NCI-H446 (cell line): ENCODE measurements at regions not wholly inside any gene's neighbourhood (a gene's known extent, or its start where the extent isn't known, plus 50 kb on each side); places are given as distances from the start of the nearest gene placed in this dataset.
"Not testable (repeated sequence)": the region's sequence is repeated elsewhere in the genome, so short reads cannot be mapped to it uniquely, and the experiment has no call there.

ENCODE experiments used
- DNase-seq, 2 experiments: peaks; one replicate each; lab custom pipeline; 2025; lab: John Stamatoyannopoulos, UW

DNA sequence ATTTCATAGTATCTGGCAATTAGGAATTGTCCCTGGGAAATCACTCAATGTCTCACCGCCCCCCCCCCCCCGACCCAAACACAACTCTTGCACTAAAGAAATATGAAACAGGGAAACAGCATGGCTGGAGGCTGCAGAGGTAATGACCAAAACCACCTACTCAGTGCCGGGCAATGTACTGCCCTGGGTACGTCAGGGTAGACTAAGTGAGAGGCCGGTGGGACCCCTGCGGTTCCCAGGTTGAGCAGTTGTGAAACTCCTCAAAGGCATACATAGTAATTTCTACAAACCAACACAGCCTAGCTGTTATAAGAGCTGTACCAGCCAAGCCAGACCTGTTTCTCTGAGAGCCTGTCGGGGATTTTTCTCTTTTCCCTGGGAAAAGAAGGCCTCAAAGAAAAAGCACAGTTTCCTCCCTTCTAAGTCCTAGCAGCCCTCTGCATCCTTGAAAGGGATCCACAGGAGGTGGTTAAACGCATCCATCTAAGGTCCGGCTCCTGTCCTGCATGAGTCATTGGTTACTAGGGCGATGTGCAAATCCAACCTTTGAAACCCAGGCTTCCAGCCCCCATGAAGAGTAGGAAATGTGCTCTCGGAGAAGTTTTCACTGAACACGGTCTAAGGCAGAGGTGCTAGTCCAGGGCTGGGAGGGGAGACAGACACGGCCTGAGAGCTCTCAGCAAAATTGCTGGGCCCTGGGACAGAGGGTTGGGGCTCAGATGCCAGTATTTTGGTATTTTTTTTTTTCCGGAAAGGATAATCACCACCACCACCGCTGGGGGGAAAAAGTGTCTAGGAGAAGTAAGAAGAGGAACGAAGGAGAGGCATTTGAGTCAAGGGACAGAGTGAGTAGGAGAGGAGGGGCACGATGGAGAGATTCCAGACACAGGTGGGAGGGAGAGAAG is 172.8 kb downstream of the ATP6V0E2 start:
- DNase-seq = not testable (repeated sequence)

DNA sequence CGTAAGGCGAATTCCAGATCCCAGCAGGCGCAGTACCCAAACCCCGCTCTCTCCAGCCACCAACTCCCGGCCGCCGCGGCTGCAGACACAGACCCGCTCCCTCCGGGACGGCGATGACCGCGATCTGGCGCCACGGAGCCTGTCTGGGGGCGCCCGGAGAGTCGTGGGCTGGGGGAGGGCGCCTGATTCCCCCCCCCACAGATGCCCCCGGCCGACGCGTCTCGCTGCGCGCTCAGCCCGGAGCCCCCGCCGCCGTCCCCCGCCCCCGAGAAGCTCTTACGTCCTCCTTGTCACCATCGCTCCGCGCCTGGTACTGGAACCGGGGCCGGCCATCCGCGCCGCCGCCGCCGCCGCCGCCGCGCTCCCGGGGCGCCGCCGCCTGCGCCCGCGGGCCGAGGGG is 173.6 kb downstream of the ATP6V0E2 start:
- DNase-seq = not testable (repeated sequence)

DNA sequence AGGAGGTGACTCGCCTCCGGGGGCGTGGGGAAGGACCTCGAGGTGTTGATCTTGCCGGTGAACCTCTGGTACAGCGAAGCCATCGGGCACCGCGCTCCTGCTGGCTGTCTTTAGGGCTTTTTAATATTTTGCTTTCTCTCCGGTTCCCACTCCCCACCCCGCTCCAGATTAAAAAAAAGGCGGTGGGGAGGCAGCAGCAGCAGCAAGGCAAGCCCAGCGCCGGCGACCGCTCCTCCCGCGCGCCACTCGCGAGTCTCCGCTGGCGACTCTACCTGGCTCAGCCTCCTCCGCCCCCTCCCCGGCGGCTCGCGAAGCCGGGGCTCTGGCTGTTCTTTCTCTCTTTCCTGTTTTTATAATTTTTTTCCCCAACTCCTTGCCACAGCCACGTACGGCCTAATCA is 174.0 kb downstream of the ATP6V0E2 start:
- not testable (repeated sequence) for DNase-seq

DNA sequence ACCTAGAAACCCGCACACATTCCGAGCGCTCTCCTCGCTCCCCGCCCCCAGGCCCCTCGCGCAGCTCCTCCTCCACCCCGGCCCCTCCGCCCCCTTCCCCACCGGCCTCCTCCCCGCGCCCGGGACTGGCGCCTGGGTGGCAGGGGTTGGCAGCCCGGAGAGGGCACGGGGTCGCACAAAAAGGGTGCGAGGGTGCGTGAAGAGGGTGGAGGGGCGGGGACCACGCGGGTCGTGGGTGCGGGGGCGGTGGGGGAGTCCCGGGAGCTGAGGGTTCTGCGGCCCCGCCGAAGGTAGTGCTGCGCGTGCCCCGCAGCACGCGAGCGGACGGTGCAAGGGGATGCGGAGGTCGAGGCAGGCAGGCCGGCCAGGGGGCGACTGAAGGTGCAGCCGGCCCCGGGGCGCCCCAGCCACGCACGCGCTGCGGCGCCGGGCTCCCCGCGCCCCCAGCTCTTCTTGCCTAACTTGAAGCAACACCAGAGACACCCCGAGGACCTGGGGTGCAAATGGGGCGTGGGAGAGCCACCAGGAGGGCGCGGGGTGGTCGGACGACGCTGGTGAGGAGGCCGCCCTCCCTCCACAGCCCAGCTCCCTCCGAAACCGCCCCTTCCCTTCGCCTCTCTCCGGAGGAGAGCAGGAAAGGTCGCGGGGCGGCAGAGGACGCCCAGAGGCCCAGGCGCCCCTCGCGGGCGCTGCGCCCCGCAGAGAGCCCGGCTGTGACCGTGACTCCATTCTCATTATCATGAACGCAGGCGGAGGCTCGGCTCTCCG is 174.7 kb downstream of the ATP6V0E2 start:
- peak in 1 of 2 experiments; percentile 19 for DNase-seq

DNA sequence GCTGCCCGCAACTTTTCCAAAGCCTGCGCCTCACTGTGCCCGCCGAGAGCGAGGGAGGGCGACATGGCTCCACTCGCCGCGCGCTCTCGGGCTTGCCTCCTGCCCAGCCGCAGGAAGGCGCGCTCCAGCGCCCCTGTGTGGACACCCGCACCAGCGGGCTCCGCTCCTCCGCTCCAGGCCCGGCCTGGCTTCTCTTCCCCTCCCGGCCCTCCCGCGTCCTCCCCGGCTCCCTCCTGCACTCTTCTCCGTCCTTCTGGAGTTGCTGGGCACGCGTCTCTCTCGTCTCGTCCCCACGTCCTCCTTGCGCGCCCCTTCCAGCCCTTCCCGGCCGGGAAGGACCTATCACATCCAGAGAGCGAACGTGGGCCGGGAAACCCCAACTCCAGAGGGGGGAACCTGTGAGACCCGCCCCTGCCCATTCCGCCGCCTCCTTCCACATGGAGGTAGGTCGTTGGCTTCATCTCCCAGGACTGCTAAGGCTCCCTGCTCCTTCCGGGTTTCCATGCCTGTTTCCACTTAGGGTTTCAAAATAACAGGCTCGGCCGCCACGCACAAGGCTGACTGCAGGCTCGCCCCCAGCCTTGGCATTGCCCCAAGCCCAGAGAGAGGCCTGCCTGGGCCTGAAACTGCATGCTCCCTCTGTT is 175.4 kb downstream of the ATP6V0E2 start:
- DNase-seq = peak; percentile 58 to 83

DNA sequence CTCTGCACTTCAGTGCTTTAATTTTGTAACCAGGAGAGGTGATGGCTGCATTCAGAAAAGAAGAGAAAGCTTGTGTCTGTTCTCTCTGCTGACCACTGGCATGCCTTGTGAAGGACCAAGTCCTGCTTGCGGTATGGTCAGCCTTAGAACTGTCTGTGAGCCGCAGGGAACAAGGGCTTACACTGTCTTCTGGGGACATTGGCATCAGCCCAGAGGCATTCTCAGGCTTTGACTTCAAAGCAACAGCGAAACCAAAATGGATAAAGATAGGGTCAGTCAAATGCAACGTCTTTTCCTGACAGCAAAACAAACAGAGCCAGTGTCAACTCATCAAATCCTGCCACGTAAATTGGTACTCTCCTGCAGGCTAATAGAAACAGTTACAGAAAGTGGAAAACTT is 179.6 kb downstream of the ATP6V0E2 start:
- DNase-seq = not testable (repeated sequence)

DNA sequence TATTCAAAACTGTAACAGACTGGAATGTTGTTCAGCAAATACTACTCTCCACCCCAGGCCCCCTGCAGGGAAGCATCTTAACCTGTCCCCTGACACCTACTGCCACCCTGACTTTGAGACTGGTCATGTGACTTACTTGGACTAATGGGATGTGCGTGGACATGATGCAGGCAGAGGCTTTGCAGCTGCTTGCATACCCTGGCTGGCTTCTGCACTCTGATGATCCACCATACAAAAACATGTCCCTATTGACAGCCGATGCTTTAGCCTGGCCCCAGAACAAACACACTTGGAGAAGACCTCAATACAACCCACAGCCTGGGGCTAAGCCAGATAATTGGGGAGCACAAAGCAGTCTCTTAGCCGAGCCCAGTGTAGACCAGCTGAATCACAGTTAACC is 180.5 kb downstream of the ATP6V0E2 start:
- DNase-seq = not testable (repeated sequence)

DNA sequence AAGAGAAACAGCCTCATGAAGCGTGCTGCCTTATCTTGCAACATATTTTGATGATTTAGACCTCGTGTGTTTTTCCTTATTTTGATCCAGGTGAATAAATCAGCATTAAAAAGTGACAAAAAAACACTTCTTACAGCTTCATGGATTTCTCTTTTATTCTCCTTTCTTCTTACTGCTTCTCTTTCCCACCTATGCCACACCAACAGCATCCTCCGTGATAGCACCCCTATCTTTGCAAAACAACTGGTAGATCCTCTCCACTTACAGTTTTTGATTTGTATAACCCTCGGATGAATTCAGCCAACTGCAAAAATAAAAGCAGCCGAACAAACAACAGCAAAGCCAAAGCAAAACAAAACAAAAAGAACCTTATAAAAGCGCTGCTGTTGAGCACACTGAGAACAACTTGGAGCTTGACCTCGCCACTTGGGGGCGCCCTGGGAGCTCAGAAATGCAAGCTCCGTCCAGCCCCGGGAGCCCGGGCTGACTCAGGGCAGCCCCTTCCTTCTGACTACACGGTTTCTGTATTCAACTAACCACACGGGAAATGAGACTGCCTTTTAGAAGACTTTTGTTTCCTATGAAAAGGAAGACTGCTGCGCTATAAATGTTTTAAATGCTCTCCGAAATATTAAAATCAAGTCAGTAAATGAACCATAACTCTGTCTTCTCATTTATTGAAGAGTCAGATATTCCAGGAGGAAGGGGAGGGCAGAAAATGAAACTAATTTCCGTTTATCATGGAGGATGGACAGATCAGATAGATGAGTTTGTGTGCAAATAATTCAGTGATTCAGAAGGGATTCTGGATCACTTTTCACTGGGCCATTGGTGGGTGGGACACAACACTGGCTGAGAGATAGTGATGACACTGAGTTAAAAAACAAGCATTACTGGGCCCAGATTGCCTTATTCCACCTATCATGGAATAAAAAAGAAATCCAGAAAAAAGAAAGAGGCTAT is 186.8 kb downstream of the ATP6V0E2 start:
- not testable (repeated sequence) for DNase-seq

DNA sequence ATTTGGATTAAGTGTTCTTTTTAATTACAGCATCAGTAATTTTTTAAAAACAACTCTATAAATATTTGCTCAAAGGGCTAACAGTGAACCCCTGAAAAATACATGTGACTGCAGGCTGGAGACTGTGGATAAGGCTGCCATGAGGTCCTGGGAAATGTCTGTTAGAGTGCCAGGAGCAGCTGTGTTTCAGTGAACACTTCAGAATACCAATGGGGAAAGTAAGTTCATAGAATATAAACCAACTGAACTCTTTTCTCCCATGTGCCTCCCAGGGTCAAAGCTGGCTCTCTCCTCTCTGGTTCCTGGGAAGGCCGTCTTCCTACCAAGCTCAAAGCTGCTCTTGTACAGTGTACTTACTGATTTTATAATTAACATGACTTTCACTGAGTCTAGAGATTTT is 189.4 kb downstream of the ATP6V0E2 start:
- not testable (repeated sequence) for DNase-seq

DNA sequence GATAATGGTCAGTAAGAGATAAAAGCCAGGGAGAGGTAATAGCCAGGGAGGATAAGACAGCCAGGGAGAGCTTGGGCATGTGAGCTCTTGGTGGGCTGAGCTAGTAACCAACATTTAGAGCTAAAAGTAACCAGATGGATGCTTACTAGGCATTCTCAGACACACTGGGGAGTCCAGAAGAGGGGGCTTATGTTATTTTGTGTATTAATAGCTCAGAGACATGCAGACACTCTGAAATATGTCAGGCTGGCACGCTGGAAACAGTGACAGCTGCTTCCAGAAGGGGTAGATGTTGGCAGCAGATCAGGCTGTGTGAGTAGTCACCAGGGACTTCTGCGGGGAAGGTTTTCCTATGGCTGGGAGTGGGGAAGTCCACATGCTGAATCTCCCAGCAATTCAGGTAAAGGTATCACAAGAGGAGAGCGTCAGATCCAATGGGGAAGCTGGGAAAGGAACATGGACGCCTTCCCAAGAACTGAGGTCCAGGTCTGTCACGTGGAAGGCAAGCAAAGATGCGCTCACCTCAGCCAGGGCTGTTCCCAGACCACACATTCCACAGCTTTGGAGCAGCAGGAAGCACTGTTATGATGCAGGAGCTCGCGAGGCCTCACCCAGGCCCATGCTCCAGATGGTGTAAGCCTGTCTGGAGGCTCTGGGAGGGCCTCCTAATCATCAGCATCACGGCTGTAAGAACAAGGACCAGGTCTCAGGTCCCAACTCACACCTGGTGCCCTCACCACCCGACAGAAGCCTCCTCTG is 196.0 kb downstream of the ATP6V0E2 start:
- DNase-seq = peak; percentile 30 to 81

DNA sequence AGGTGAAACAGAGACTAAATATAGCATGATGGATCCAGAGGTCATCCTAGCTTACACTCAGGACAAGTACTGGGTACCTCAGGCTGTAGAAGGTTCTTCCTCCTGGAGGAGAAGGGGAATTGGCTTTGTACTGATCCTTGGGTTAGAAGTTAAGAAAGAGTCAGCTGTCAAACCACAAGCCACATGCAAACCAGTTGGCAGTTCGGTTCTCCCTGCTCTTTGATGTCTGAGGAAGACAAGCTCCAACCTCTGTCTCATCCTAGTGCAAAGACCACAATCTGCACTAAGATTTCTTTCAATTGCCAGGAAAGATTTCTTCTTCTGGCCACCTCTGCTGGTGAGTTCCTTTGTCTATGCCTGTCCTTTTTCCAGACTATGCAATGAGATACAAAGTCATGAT is 203.8 kb downstream of the ATP6V0E2 start:
- not testable (repeated sequence) for DNase-seq

DNA sequence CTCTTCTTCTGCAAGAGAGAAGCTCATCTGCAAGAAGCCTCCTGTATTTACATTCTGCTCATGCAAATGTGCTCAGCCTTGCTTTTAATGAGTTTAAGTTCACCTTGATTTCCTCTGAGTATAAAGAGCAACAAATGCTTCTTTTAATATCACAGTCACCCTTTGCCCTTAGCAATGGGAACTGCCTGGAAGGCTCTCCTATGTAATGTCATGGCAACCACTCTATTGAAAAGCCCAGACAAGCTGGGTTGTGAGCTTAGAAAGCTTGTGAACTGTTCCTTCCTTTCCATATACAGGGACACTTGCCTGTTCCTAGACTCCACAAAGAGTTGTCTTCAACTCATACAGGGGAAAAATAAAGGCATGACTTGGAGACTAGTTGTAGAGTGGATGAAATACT is 208.1 kb downstream of the ATP6V0E2 start:
- DNase-seq = not testable (repeated sequence)

DNA sequence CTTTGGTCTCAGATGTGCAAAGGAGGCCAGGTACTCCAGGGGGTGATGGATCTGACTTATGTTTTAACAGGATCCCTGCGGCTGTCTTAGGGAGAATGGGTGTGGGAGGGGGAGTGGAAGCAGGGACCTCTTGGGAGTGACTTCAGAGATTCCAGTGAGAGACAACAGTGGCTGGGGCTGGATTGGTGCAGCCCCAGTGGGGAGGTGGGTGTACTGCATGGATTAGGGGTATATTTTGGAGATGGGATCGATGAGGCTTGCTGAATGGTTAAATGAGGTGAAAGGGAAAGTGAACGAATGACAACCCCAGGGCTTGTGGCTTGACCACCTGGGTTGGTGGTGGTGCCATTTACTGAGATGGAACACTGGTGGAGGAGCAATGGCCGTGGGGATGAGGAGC is 211.0 kb downstream of the ATP6V0E2 start:
- DNase-seq = not testable (repeated sequence)

DNA sequence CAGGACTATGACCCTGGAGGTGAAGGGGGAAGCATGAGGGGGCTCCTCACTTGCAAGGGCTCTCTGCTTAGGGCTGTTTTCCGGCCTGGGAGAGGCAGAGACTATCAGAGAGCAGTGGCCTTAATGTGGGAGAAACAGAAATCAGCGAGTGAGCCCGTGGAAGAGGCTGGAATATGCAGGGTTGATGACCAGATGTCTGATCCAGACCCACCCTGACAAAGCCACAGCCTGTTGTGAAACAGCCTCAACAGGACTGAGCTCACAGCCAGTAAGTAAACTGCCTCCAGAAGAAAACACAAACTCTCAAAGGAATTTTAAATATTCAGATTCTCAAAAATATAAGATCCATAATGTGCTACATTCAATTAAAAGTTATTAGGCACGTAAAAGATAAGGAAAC is 213.7 kb downstream of the ATP6V0E2 start:
- not testable (repeated sequence) for DNase-seq

DNA sequence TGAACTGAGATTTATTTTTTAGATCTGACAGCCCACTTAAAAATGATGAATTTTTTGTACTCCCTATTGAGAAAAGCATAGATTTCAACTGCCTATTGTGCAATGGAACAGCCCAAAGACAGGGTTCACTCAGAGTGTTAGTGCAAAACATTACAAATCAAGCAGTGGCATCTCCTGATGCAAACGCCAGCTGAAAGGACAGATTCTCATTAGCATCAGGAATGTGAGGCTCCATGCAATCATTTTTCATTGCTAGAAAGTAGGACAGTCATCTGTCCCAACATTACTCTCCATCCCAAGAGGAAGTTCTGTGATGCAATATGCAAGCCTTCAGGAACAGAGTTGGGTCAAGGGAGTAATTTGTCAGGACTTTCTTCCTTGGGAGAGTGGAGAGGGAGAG is 215.4 kb downstream of the ATP6V0E2 start:
- DNase-seq = peak in 1 of 2 experiments; percentile 46

DNA sequence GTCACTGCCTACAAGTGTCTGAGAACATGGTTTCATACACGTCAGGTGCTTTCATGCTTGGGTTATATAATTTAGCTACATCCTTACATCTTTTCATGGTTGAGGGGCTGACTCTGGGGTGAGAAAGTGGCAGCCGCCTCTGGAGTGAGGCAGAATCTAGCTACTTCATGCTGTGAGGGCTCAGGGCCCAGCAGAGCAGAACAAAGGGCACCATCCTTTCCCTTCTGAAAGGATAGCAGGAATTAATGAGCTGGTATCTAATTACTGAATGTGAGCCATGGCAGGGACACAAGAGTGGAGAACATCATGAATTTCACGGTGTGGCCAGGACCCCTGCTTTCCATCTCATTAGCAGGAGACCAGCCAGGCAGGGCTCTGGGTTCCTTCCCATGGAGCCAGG is 217.0 kb downstream of the ATP6V0E2 start:
- DNase-seq = peak; percentile 35 to 69

DNA sequence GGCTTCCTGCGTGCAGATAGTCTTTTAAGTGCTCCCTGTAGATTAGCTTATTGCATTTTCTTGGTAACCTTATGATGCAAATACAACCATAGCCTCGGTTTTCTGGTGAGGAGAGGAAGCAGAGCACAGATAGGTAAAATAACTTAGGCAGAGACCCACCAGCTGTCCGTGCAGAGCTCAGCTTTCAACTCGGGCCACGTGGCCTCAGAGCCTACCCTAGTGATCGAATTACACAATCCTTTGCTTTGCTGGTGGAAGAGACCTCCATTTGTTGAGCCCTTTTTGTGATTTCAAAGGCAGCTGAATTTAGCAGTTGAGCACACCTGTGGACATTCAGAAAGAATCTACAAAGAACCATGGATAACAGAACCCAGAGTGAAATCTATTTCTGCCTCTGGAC is 220.1 kb downstream of the ATP6V0E2 start:
- not testable (repeated sequence) for DNase-seq

DNA sequence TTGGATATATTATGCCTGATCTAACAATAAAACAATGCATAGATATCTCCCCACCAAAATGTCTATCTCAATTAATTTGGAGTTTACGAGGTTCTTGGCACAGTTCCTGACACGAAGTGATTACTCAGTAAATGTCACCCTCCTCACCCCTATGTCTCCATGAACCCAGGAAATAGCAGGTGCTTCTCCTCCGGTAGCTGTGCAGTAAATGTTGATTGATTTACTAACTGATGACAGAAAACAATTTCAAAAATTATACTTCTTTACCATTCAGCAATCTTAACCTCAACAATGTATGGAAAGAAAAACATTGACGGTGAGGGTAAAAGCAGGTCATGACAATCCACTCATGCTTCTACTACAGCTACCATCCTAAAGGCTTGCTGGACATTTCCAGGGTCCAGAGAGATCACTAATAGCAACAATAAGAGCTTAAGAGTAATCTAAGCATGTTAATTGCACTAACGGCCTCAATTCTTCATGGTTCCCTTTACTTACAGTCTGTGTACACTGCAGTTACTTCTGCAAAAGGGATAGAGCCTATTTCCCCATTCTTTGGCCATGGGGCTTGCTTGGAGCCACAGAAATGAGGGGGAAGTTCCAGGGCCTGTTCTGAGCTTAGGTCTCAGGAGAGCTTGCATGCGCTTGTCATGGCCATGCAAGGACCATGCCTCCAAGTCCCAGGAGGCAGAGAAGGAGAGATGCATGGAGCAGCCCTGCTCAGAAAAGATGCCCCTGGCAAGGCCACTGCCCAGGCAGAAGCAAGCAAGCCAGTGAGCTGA is 222.6 kb downstream of the ATP6V0E2 start:
- not testable (repeated sequence) for DNase-seq

DNA sequence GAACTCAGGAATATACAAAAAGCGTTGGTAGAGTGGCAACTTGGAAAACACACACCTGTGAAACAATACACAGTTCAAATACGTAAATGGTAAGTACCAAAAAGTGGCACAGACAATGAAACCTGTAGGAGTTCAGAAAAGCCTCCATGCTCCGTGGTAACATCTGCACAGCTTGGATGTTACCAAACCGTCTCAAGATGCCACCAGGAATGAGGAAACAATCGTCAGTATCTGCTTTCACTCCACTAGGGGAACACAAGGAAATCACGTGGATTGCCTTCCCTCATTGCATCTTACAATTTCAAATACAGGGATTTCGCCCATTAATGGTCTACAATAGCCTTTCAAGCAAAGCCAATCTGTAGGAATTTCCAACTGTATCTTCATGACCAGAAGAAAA is 224.6 kb upstream of the LRRC61 start:
- not testable (repeated sequence) for DNase-seq

DNA sequence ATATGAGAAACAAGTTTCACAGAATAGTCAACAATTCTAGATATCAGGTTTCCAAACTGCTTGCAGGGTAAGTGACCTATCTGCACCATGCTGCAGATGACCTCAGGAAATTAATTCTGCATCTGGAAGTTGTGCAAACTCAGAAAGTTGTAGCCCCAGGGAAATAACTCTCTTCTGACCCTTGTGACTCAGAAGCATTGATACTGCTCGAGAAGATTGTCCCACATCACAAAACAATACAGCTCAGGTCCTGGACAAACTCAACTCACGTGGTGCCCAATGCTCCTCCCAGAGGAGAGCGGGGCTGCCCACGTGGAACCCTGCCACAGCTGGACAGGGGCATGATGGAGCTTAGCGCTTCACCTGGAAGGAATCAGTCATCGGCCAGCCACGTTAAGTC is 221.9 kb upstream of the LRRC61 start:
- DNase-seq = not testable (repeated sequence)
